ENCODE measurements at regions not wholly inside any gene's neighbourhood (a gene's known extent, or its start where the extent isn't known, plus 50 kb on each side); places are given as distances from the start of the nearest gene placed in this dataset.

DNA sequence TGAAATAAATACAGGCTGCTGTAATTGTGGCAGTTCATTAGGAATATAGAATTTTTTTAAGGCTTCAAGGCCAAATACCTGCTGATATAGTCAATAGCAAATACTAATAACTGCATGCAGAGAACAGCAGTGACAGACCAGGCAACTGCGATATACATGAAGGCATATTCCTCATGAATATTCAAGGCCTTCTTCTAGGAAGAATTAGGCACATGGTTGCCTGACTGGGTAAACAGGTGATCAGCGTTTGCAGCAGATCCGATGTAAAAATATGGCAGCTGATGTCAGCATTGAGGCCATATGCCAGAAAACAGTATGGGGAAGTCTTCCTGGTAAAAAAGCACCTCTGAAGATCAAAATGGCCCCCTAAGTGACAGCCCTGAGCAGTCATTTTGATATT lies 629.7 kb downstream of the UQCRFS1 start:
- Histone ChIP-seq H3K4me1 (replicated peaks; ENCODE audit: insufficient read depth) (no peaks in the 10 kb centered on the region), H3K9me3 (ENCODE audit: insufficient read depth, low read depth) (no peaks in the 10 kb centered on the region), H3K4me3 (no peak overlapping the region), H3K79me2 (ENCODE audit: low read depth) (no peaks in the 10 kb centered on the region), H2AFZ (no peak overlapping the region), H3F3A (ENCODE audit: insufficient read depth, low read depth) (no peaks in the 10 kb centered on the region), H3K36me3 (ENCODE audit: low read depth) (no peaks in the 10 kb centered on the region), H4K20me1 (ENCODE audit: insufficient read depth) (no peaks in the 10 kb centered on the region), H3K9me2 (ENCODE audit: insufficient read depth) (no peaks in the 10 kb centered on the region), H3K4me2 (no peak overlapping the region), H3K27me3 (ENCODE audit: insufficient read depth, low read depth) (peaks cover 24% of the 10 kb centered on the region; the same call in 1 of the 2 replicates), H3K27ac (no peak overlapping the region)
- ChIA-PET CTCF (no interaction called here), POLR2A (ENCODE audit: unreplicated experiment) (no interaction called here)
- TF ChIP-seq, protein P1, sequence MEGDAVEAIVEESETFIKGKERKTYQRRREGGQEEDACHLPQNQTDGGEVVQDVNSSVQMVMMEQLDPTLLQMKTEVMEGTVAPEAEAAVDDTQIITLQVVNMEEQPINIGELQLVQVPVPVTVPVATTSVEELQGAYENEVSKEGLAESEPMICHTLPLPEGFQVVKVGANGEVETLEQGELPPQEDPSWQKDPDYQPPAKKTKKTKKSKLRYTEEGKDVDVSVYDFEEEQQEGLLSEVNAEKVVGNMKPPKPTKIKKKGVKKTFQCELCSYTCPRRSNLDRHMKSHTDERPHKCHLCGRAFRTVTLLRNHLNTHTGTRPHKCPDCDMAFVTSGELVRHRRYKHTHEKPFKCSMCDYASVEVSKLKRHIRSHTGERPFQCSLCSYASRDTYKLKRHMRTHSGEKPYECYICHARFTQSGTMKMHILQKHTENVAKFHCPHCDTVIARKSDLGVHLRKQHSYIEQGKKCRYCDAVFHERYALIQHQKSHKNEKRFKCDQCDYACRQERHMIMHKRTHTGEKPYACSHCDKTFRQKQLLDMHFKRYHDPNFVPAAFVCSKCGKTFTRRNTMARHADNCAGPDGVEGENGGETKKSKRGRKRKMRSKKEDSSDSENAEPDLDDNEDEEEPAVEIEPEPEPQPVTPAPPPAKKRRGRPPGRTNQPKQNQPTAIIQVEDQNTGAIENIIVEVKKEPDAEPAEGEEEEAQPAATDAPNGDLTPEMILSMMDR (conservative IDR thresholded peaks at IDR 0.05): no peak
- TF ChIP-seq EZH2 (IDR thresholded peaks at IDR 0.05; ENCODE audit: low read depth): no peak
- BruUV-seq (replicated peaks): no TSS peak
- DNase-seq: no peak
- intact Hi-C loops (cut with micrococcal nuclease; ENCODE audit: unreplicated experiment): no loop called here

DNA sequence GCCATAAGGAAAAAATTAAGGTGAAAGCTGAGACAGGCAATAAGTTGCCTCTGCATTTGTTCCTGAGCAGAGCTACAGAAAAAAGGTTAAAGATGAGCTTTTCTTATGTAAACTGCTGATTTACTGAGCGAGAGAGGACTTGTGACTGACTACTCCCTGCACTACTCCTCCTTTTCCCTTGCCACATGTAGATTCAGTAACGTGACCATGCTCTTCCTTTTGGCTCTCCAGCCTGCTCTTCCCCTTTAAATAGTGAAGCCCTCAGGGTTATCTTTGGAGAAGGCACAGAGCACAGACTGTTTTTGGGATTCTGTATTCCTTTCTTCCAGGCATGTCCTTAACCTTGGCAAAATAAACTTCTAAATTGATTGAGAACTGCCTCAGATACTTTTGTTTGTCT lies 630.2 kb downstream of the UQCRFS1 start:
- Histone ChIP-seq H3K9me2 (ENCODE audit: insufficient read depth) (no peaks in the 10 kb centered on the region), H3K4me2 (no peak overlapping the region), H2AFZ (no peak overlapping the region), H3F3A (ENCODE audit: insufficient read depth, low read depth) (no peaks in the 10 kb centered on the region), H3K27me3 (ENCODE audit: insufficient read depth, low read depth) (peaks cover 23% of the 10 kb centered on the region; the same call in 1 of the 2 replicates), H3K36me3 (ENCODE audit: low read depth) (no peaks in the 10 kb centered on the region), H3K4me3 (no peak overlapping the region), H3K9me3 (ENCODE audit: insufficient read depth, low read depth) (no peaks in the 10 kb centered on the region), H3K79me2 (ENCODE audit: low read depth) (no peaks in the 10 kb centered on the region), H4K20me1 (ENCODE audit: insufficient read depth) (no peaks in the 10 kb centered on the region), H3K4me1 (replicated peaks; ENCODE audit: insufficient read depth) (no peaks in the 10 kb centered on the region), H3K27ac (no peak overlapping the region)
- intact Hi-C loops (cut with micrococcal nuclease; ENCODE audit: unreplicated experiment): no loop called here
- TF ChIP-seq, protein P1 (conservative IDR thresholded peaks at IDR 0.05): no peak
- TF ChIP-seq EZH2 (IDR thresholded peaks at IDR 0.05; ENCODE audit: low read depth): no peak
- BruUV-seq (replicated peaks): no TSS peak
- no peak for DNase-seq
- POLR2A ChIA-PET (ENCODE audit: unreplicated experiment): no interaction called here
- CTCF ChIA-PET: no interaction called here

DNA sequence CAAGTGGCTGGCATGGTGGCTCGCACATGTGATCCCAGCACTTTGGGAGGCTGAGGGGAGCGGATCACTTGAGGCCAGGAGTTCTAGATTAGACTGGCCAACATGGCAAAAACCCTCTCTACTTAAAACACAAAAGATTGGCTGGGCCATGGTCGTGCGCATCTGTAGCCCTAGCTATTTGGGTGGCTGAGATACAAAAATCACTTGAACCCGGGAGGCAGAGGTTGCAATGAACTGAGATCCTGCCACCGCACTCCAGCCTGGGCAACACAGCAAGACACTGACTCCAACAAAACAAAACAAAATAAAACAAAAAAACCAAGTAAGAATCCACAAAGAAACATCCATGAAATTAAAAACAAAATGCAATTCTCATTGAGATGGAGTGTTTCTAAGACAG lies 630.6 kb downstream of the UQCRFS1 start:
- intact Hi-C loops (cut with micrococcal nuclease; ENCODE audit: unreplicated experiment): no loop called here
- no peaks in the 10 kb centered on the region for H3K9me3 ChIP-seq (ENCODE audit: insufficient read depth, low read depth)
- POLR2A ChIA-PET (ENCODE audit: unreplicated experiment): no interaction called here

More for the DNA sequence above, 630.6 kb downstream of the UQCRFS1 start:
- Histone ChIP-seq H3K4me1 (replicated peaks; ENCODE audit: insufficient read depth) (no peaks in the 10 kb centered on the region), H3K9me2 (ENCODE audit: insufficient read depth) (no peaks in the 10 kb centered on the region), H4K20me1 (ENCODE audit: insufficient read depth) (no peaks in the 10 kb centered on the region), H2AFZ (no peak overlapping the region), H3K4me2 (no peak overlapping the region), H3K27ac (no peak overlapping the region), H3K79me2 (ENCODE audit: low read depth) (no peaks in the 10 kb centered on the region), H3K27me3 (ENCODE audit: insufficient read depth, low read depth) (peaks cover 23% of the 10 kb centered on the region; the same call in 1 of the 2 replicates), H3F3A (ENCODE audit: insufficient read depth, low read depth) (no peaks in the 10 kb centered on the region), H3K36me3 (ENCODE audit: low read depth) (no peaks in the 10 kb centered on the region), H3K4me3 (no peak overlapping the region)
- no TSS peak for BruUV-seq (replicated peaks)
- CTCF ChIA-PET: no interaction called here
- TF ChIP-seq, protein P1 (conservative IDR thresholded peaks at IDR 0.05): no peak
- no peak for TF ChIP-seq EZH2 (IDR thresholded peaks at IDR 0.05; ENCODE audit: low read depth)
- DNase-seq: no peak

Measured in PC-9 (cell line).